Mesendoderm (in vitro differentiated cells): ENCODE measurements at regions not wholly inside any gene's neighbourhood (a gene's known extent, or its start where the extent isn't known, plus 50 kb on each side); places are given as distances from the start of the nearest gene placed in this dataset.

Source experiments
- DNase-seq: peaks from one replicate; pipeline ENCODE4 v3.0.0; 2013
- H2AK5ac ChIP-seq: 2 replicates; pipeline ENCODE4 v1.6.1; 2013; ENCODE audit warnings: low read length, inconsistent platforms
- H2BK120ac ChIP-seq: 2 replicates; pipeline ENCODE4 v1.6.1; 2013; ENCODE audit warnings: low read depth, mild to moderate bottlenecking, low read length, moderate library complexity, mixed read lengths
- H2BK15ac ChIP-seq: replicated peaks from 2 replicates; pipeline ENCODE4 v1.6.1; 2013; ENCODE audit warnings: low read depth, mild to moderate bottlenecking, moderate library complexity
- H2BK5ac ChIP-seq: 2 replicates; pipeline ENCODE4 v1.6.1; 2013; ENCODE audit warnings: low read length, inconsistent platforms
- H3K18ac ChIP-seq: 2 replicates; pipeline ENCODE4 v1.6.1; 2013; ENCODE audit warnings: mild to moderate bottlenecking, low read length, mixed read lengths
- H3K23ac ChIP-seq: one replicate; pipeline ENCODE4 v1.6.1; 2013; ENCODE audit warnings: low read length
- H3K27ac ChIP-seq: 2 replicates; pipeline ENCODE4 v1.5.1; 2013; ENCODE audit warnings: low read depth, mild to moderate bottlenecking, inconsistent platforms, low read length, moderate library complexity
- H3K27me3 ChIP-seq: 2 replicates; pipeline ENCODE4 v1.6.1; 2013; ENCODE audit warnings: low read length, control low read depth, mild to moderate bottlenecking, inconsistent platforms; ENCODE audit not compliant: insufficient read depth, poor library complexity
- H3K36me3 ChIP-seq: 2 replicates; pipeline ENCODE4 v1.6.1; 2013; ENCODE audit warnings: low read length, inconsistent platforms; ENCODE audit not compliant: control insufficient read depth, insufficient read depth
- H3K4ac ChIP-seq: one replicate; pipeline ENCODE4 v1.6.1; 2013; ENCODE audit warnings: low read depth, mild to moderate bottlenecking, low read length, moderate library complexity
- H3K4me1 ChIP-seq: 2 replicates; pipeline ENCODE4 v1.6.1; 2013; ENCODE audit warnings: low read depth, low read length, inconsistent platforms; ENCODE audit not compliant: control insufficient read depth
- H3K4me2 ChIP-seq: 2 replicates; pipeline ENCODE4 v1.6.1; 2013; ENCODE audit warnings: low read length
- H3K4me3 ChIP-seq: 2 replicates; pipeline ENCODE4 v1.5.1; 2013; ENCODE audit warnings: mild to moderate bottlenecking, low read length
- H3K56ac ChIP-seq: one replicate; pipeline ENCODE4 v1.6.1; 2013; ENCODE audit warnings: low read length
- H3K79me1 ChIP-seq: 2 replicates; pipeline ENCODE4 v1.6.1; 2013; ENCODE audit warnings: low read length, inconsistent platforms
- H3K79me2 ChIP-seq: 2 replicates; pipeline ENCODE4 v1.6.1; 2013; ENCODE audit warnings: mild to moderate bottlenecking, low read length; ENCODE audit not compliant: control insufficient read depth, insufficient read depth
- H3K9ac ChIP-seq: 2 replicates; pipeline ENCODE4 v1.6.1; 2013; ENCODE audit warnings: low read length, inconsistent platforms
- H4K5ac ChIP-seq: one replicate; pipeline ENCODE4 v1.6.1; 2013; ENCODE audit warnings: low read length
- H4K8ac ChIP-seq: one replicate; pipeline ENCODE4 v1.6.1; 2013; ENCODE audit warnings: low read depth, mild to moderate bottlenecking, control low read depth, low read length, moderate library complexity
- WGBS: extraction: QIAGEN DNeasy Blood & Tissue Kit; methylation state at CpG from one replicate; pipeline ENCODE4 v1.1.7; 2013; ENCODE audit warnings: low lambda C conversion rate, missing lambda C conversion rate; ENCODE audit not compliant: insufficient coverage; ENCODE audit errors: extremely low coverage; 5-methylcytosine and 5-hydroxymethylcytosine counted together

- Histone ChIP-seq H2BK120ac (no peak overlapping the region), H4K5ac (no peak overlapping the region), H2AK5ac (no peak overlapping the region), H3K23ac (no peak overlapping the region), H3K79me2 (no peaks in the 10 kb centered on the region), H3K27ac (no peak overlapping the region), H3K4me1 (no peaks in the 10 kb centered on the region), H3K27me3 (no peaks in the 10 kb centered on the region), H3K4me3 (no peak overlapping the region), H3K4me2 (no peak overlapping the region), H2BK15ac (no peak overlapping the region), H2BK5ac (no peak overlapping the region), H3K36me3 (no peaks in the 10 kb centered on the region), H4K8ac (no peak overlapping the region), H3K79me1 (no peaks in the 10 kb centered on the region), H3K18ac (no peak overlapping the region), H3K4ac (no peak overlapping the region), H3K9ac (no peak overlapping the region), H3K56ac (no peak overlapping the region)
- WGBS, result no CpG with 5 or more reads among the region's 1 CpG
- peak; percentile 14 for DNase-seq
Observed at GRCh38 chr9:101912698-101913097, 174.3 kb upstream of the GRIN3A start.

DNA sequence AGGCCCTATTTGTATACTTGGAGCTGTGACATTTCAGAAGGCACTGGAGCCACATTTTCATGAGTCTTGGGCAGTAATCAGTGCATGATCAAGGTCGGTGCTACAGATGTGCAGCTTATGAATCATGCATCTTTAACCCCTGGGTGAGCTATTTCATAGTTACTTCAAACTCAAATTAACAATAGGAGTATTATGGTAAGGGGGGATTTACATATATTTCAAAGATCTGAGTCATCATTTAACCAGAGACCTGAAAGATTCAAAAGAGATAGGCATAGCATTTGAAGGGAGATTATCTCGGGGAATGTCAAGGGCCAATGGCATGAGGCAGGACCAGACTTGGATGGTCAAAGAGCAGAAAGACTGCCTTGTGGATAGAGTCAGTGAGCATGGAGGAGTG, 169.0 kb upstream of the GRIN3A start:
- Histone ChIP-seq H3K79me2 (no peaks in the 10 kb centered on the region), H2BK15ac (no peak overlapping the region), H3K4me1 (no peaks in the 10 kb centered on the region), H4K5ac (no peak overlapping the region), H3K79me1 (no peaks in the 10 kb centered on the region), H3K4ac (no peak overlapping the region), H3K4me2 (no peak overlapping the region), H4K8ac (no peak overlapping the region), H3K36me3 (no peaks in the 10 kb centered on the region), H2BK5ac (no peak overlapping the region), H2BK120ac (no peak overlapping the region), H3K18ac (no peak overlapping the region), H3K27me3 (no peaks in the 10 kb centered on the region), H3K9ac (no peak overlapping the region), H3K23ac (no peak overlapping the region), H3K56ac (no peak overlapping the region), H3K4me3 (no peak overlapping the region), H2AK5ac (no peak overlapping the region), H3K27ac (no peak overlapping the region)
- DNase-seq, result no peak
- no CpG with 5 or more reads among the region's 2 CpGs for WGBS

GRCh38 chr9:101904845-101905244, 166.4 kb upstream of the GRIN3A start:
- Histone ChIP-seq H3K56ac (no peak overlapping the region), H4K8ac (no peak overlapping the region), H2BK120ac (no peak overlapping the region), H2BK15ac (no peak overlapping the region), H3K9ac (no peak overlapping the region), H4K5ac (no peak overlapping the region), H3K4ac (no peak overlapping the region), H3K79me2 (no peaks in the 10 kb centered on the region), H3K23ac (no peak overlapping the region), H3K27ac (no peak overlapping the region), H2BK5ac (no peak overlapping the region), H3K27me3 (no peaks in the 10 kb centered on the region), H3K36me3 (no peaks in the 10 kb centered on the region), H2AK5ac (no peak overlapping the region), H3K79me1 (no peaks in the 10 kb centered on the region), H3K4me3 (no peak overlapping the region), H3K4me1 (no peaks in the 10 kb centered on the region), H3K18ac (no peak overlapping the region), H3K4me2 (no peak overlapping the region)
- WGBS, result no CpG with 5 or more reads among the region's 1 CpG
- DNase-seq, result no peak

DNA sequence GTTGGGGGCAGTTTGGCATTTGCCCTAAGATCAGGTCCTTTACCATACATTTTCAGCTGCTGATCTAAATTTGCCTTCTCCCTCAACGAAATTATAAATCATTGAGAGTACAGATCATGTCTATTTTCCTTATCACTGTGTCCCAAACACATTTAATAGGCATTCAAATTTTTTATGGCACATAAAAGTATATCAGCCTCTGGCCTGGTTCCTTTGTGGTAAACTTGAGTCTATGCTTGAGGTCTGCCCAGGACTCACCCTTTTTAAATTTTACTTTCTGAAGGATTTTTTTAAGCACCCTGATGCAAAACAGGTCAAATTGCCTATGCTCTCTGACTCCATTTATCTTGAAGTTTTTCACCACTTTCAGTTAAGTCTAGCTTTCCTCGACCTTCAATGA, 163.6 kb upstream of the GRIN3A start:
- Histone ChIP-seq H3K18ac (no peak overlapping the region), H2BK120ac (no peak overlapping the region), H3K23ac (no peak overlapping the region), H3K79me2 (no peaks in the 10 kb centered on the region), H3K27me3 (no peaks in the 10 kb centered on the region), H4K5ac (no peak overlapping the region), H3K27ac (no peak overlapping the region), H4K8ac (no peak overlapping the region), H3K79me1 (no peaks in the 10 kb centered on the region), H3K9ac (no peak overlapping the region), H3K4me2 (no peak overlapping the region), H2BK15ac (no peak overlapping the region), H3K4ac (no peak overlapping the region), H3K4me3 (no peak overlapping the region), H3K36me3 (no peaks in the 10 kb centered on the region), H2AK5ac (no peak overlapping the region), H3K4me1 (no peaks in the 10 kb centered on the region), H3K56ac (no peak overlapping the region), H2BK5ac (no peak overlapping the region)
- no peak for DNase-seq
- WGBS, result no CpG with 5 or more reads among the region's 2 CpGs

GRCh38 chr9:101897196-101897595, 158.7 kb upstream of the GRIN3A start:
- DNase-seq, result no peak
- Histone ChIP-seq H2BK15ac (no peak overlapping the region), H3K18ac (no peak overlapping the region), H3K27me3 (no peaks in the 10 kb centered on the region), H2BK5ac (no peak overlapping the region), H3K27ac (no peak overlapping the region), H3K4ac (no peak overlapping the region), H2BK120ac (no peak overlapping the region), H3K79me1 (no peaks in the 10 kb centered on the region), H4K5ac (no peak overlapping the region), H3K9ac (no peak overlapping the region), H3K23ac (no peak overlapping the region), H2AK5ac (no peak overlapping the region), H3K36me3 (no peaks in the 10 kb centered on the region), H4K8ac (no peak overlapping the region), H3K4me1 (no peaks in the 10 kb centered on the region), H3K4me2 (no peak overlapping the region), H3K56ac (no peak overlapping the region), H3K4me3 (no peak overlapping the region), H3K79me2 (no peaks in the 10 kb centered on the region)
- WGBS, result no CpG with 5 or more reads among the region's 1 CpG
